Mesothelial cell of epicardium (in vitro differentiated cells): ENCODE measurements at regions not wholly inside any gene's neighbourhood (a gene's known extent, or its start where the extent isn't known, plus 50 kb on each side); places are given as distances from the start of the nearest gene placed in this dataset.

ENCODE experiments used
- DNase-seq, 2 experiments: peaks; one replicate each; pipeline ENCODE4 v3.0.0; 2021; ENCODE audit warnings: low spot score in 2 of 2; ENCODE audit not compliant: unreplicated experiment in 2 of 2
- H3K27ac Mint-ChIP-seq: 2 replicates; pipeline ENCODE4 v1.8.0; 2021; ENCODE audit warnings: mixed read lengths
- H3K27me3 Mint-ChIP-seq: 2 replicates; pipeline ENCODE4 v1.8.0; 2021; ENCODE audit warnings: low read depth, mixed read lengths
- H3K36me3 Mint-ChIP-seq: 2 replicates; pipeline ENCODE4 v1.8.0; 2021; ENCODE audit warnings: mixed read lengths
- H3K4me1 Mint-ChIP-seq: 2 replicates; pipeline ENCODE4 v1.8.0; 2021; ENCODE audit warnings: mixed read lengths
- H3K4me3 Mint-ChIP-seq: 2 replicates; pipeline ENCODE4 v1.8.0; 2021; ENCODE audit warnings: mild to moderate bottlenecking, moderate library complexity, mixed read lengths
- H3K9me3 Mint-ChIP-seq: 2 replicates; pipeline ENCODE4 v1.8.0; 2021; ENCODE audit warnings: mixed read lengths
- TF ChIP-seq, protein P1 (sequence below): fragments of 200-600 bp; sonication (generic); IDR thresholded peaks from one replicate; pipeline ENCODE4 v1.5.0; 2021; ENCODE audit warnings: antibody characterized with exemption; ENCODE audit not compliant: unreplicated experiment

DNA sequence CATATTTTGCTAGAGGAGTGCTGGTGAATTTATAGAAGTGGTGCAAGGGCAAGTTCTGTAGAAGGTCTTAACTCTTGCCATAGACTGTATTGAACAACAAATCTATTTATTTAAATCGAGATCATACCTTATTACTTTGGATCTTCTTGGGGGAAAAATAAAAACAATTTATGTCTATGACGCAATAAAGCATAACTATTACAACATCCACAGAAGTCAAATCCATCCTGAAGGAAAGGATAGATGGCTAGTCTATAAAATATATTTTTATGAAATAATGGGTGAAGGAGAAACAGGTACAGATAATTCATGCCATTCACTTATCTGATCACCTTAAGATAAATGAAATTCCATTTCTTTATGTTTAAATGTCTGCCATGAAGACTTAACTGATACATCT, 1168.8 kb upstream of the AGA start:
- Mint-ChIP-seq H3K4me1 (peaks cover 12% of the 10 kb centered on the region), H3K9me3 (no peaks in the 10 kb centered on the region), H3K4me3 (no peak overlapping the region), H3K27me3 (no peaks in the 10 kb centered on the region), H3K36me3 (no peaks in the 10 kb centered on the region), H3K27ac (no peak overlapping the region)
- TF ChIP-seq, protein P1, sequence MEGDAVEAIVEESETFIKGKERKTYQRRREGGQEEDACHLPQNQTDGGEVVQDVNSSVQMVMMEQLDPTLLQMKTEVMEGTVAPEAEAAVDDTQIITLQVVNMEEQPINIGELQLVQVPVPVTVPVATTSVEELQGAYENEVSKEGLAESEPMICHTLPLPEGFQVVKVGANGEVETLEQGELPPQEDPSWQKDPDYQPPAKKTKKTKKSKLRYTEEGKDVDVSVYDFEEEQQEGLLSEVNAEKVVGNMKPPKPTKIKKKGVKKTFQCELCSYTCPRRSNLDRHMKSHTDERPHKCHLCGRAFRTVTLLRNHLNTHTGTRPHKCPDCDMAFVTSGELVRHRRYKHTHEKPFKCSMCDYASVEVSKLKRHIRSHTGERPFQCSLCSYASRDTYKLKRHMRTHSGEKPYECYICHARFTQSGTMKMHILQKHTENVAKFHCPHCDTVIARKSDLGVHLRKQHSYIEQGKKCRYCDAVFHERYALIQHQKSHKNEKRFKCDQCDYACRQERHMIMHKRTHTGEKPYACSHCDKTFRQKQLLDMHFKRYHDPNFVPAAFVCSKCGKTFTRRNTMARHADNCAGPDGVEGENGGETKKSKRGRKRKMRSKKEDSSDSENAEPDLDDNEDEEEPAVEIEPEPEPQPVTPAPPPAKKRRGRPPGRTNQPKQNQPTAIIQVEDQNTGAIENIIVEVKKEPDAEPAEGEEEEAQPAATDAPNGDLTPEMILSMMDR: no peak
- no peak for DNase-seq

DNA sequence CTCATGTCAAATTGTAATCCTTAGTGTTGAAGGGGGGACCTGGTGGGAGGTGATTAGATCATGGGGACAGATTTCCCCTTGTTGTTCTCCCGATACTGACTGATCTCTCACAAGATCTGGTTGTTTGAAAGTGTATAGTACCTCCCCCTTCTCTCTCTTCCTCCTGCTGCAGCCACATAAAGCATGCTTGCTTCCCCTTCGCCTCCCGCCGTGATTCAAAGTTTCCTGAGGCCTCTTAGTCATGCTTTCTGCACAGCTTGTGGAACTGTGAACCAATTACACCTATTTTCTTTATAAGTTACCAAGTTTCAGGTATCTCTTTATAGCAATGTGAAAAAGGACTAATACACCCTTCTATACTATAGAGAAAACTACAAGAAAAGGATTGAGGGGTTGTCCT, 1170.5 kb upstream of the AGA start:
- TF ChIP-seq, protein P1: no peak
- Mint-ChIP-seq H3K9me3 (no peaks in the 10 kb centered on the region), H3K36me3 (no peaks in the 10 kb centered on the region), H3K4me3 (no peak overlapping the region), H3K4me1 (peaks cover 7% of the 10 kb centered on the region), H3K27ac (no peak overlapping the region), H3K27me3 (no peaks in the 10 kb centered on the region)
- DNase-seq: no peak

DNA sequence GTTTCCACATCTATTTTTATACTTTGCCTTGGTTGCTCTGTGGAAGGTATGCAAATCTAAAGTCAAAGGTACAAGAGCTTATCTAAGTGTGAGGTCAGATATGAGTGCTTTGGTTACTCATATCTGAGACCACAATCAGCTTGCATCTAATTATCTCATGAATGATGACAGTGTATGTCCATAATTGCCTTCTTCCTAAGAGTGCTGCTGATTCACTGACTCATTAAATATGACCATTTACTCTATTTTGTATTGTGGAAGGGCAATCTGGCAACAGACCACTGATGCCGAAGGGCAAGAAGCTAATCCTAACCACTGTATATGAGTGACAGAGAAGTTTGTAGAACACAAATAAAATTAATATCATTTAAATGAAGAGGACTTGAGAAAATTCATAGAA, 1190.2 kb upstream of the AGA start:
- TF ChIP-seq, protein P1: no peak
- Mint-ChIP-seq H3K4me1 (peaks cover 5% of the 10 kb centered on the region), H3K27me3 (no peaks in the 10 kb centered on the region), H3K4me3 (no peak overlapping the region), H3K36me3 (no peaks in the 10 kb centered on the region), H3K27ac (no peak overlapping the region), H3K9me3 (peaks cover under 1% of the 10 kb centered on the region)
- no peak for DNase-seq

DNA sequence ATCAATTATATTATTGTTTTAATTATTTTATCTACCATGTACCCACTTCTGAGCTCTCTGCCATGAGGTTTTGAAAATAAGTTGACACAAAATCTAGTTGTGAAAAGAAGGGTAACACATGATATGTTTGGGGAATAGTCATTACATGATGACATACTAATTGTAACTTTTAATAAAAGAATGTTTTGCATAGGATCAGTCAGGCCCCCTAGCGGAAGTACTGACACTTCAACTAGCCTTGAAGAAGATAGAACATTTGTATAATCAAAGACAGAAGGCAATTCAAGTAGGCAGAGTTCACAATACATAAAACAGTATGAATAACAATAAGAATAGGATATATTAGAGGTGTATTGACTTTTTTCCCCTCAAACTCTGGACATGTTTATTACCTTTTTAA, 1191.0 kb upstream of the AGA start:
- Mint-ChIP-seq H3K36me3 (no peaks in the 10 kb centered on the region), H3K27me3 (no peaks in the 10 kb centered on the region), H3K27ac (no peak overlapping the region), H3K4me3 (no peak overlapping the region), H3K9me3 (no peaks in the 10 kb centered on the region), H3K4me1 (peaks cover 5% of the 10 kb centered on the region)
- no peak for DNase-seq
- TF ChIP-seq, protein P1: peak; percentile 39

DNA sequence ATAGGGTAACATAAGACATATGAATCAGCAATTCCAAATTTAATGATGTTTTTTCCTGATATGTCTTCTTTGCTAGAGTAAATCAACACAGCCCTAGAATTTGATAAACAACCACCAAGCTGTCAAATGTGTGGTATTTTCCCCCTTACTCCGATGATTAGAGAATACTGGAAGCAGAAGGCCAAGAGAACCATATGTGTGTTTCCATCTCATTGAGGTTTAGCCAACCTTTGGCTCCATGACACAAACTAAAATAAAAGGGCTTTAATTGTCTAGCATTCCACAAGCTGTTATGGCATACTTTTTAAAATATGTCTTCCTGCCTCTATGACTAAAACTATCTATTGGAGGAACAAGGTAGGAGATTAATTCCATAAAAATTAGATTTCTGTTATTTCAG, 1222.4 kb upstream of the AGA start:
- Mint-ChIP-seq H3K9me3 (peaks cover 13% of the 10 kb centered on the region), H3K27me3 (no peaks in the 10 kb centered on the region), H3K4me1 (no peaks in the 10 kb centered on the region), H3K27ac (no peak overlapping the region), H3K36me3 (no peaks in the 10 kb centered on the region), H3K4me3 (no peak overlapping the region)
- DNase-seq: no peak
- TF ChIP-seq, protein P1: no peak

DNA sequence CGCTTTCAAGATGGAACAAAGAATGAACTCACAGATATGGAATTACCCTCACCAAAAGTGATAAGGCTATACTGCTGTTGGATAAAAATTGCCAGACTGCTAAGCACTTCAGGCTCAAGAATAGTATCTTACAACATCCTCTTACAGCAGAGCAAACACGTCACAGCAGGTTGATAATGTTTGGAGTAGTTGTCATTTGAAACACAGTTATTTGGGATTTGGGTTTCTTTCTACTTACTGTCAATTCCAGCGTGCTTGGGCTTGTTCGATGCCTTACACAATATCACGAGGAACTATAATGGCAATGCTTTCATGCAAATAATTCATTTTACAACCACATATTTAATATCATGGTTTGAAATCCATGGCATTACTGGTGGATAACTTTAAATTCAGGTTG, 1223.7 kb upstream of the AGA start:
- no peak for DNase-seq
- TF ChIP-seq, protein P1: no peak
- Mint-ChIP-seq H3K36me3 (no peaks in the 10 kb centered on the region), H3K9me3 (peaks cover 26% of the 10 kb centered on the region), H3K27ac (no peak overlapping the region), H3K4me1 (no peaks in the 10 kb centered on the region), H3K27me3 (no peaks in the 10 kb centered on the region), H3K4me3 (no peak overlapping the region)
